ENCODE measurements at regions not wholly inside any gene's neighbourhood (a gene's known extent, or its start where the extent isn't known, plus 50 kb on each side); places are given as distances from the start of the nearest gene placed in this dataset.

GRCh38 chr20:6421321-6422248 is 298.8 kb upstream of the FERMT1 start:
- Histone ChIP-seq H3K36me3 (no peaks in the 10 kb centered on the region), H3K27ac (no peak overlapping the region), H3K9me3 (ENCODE audit: low read depth) (no peaks in the 10 kb centered on the region), H3K27me3 (no peaks in the 10 kb centered on the region), H3K4me1 (ENCODE audit: low read depth) (no peaks in the 10 kb centered on the region), H3K4me3 (no peak overlapping the region)
- TF ChIP-seq, protein P1, sequence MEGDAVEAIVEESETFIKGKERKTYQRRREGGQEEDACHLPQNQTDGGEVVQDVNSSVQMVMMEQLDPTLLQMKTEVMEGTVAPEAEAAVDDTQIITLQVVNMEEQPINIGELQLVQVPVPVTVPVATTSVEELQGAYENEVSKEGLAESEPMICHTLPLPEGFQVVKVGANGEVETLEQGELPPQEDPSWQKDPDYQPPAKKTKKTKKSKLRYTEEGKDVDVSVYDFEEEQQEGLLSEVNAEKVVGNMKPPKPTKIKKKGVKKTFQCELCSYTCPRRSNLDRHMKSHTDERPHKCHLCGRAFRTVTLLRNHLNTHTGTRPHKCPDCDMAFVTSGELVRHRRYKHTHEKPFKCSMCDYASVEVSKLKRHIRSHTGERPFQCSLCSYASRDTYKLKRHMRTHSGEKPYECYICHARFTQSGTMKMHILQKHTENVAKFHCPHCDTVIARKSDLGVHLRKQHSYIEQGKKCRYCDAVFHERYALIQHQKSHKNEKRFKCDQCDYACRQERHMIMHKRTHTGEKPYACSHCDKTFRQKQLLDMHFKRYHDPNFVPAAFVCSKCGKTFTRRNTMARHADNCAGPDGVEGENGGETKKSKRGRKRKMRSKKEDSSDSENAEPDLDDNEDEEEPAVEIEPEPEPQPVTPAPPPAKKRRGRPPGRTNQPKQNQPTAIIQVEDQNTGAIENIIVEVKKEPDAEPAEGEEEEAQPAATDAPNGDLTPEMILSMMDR (IDR thresholded peaks at IDR 0.05; ENCODE audit: low read depth, low read length), result no peak
- no peak for DNase-seq (ENCODE audit: low read depth in 1 of 2, low spot score in 1 of 2)

- no peak overlapping the region for H3K4me3 ChIP-seq
- no peaks in the 10 kb centered on the region for H3K36me3 ChIP-seq
- H3K4me1 ChIP-seq (ENCODE audit: low read depth), result no peaks in the 10 kb centered on the region
- no peaks in the 10 kb centered on the region for H3K27me3 ChIP-seq
- TF ChIP-seq, protein P1 (IDR thresholded peaks at IDR 0.05; ENCODE audit: low read depth, low read length), result no peak
- peak in 1 of 2 donors; percentile 48 for DNase-seq (ENCODE audit: low read depth in 1 of 2, low spot score in 1 of 2)
- no peaks in the 10 kb centered on the region for H3K9me3 ChIP-seq (ENCODE audit: low read depth)
- H3K27ac ChIP-seq, result no peak overlapping the region
Measured at GRCh38 chr20:6420336-6420735, 297.5 kb upstream of the FERMT1 start.

DNA sequence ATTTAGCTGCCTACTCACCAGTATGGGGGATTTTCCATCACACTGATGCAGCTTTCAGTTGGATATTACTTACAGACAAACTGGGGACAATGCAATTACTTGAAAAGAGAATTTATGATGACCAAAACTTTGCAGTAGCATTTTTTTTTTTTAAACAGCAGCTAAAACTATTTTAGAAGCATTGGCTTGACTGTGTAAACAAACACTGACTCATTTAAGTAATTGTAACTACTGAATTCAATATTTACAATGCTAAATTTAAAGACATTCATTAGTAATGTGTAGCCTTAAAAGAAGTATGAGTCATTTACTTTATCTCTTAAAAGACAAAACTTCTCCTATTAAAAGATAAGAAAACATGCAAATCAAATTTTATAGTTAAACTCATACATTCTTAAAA is 295.9 kb upstream of the FERMT1 start:
- Histone ChIP-seq H3K4me3 (no peak overlapping the region), H3K27me3 (no peaks in the 10 kb centered on the region), H3K36me3 (no peaks in the 10 kb centered on the region), H3K27ac (no peak overlapping the region), H3K4me1 (ENCODE audit: low read depth) (no peaks in the 10 kb centered on the region), H3K9me3 (ENCODE audit: low read depth) (no peaks in the 10 kb centered on the region)
- no peak for DNase-seq (ENCODE audit: low read depth in 1 of 2, low spot score in 1 of 2)
- TF ChIP-seq, protein P1 (IDR thresholded peaks at IDR 0.05; ENCODE audit: low read depth, low read length), result no peak

GRCh38 chr20:6416371-6416770 is 293.5 kb upstream of the FERMT1 start:
- TF ChIP-seq, protein P1 (IDR thresholded peaks at IDR 0.05; ENCODE audit: low read depth, low read length), result no peak

GRCh38 chr20:6411651-6412050 is 288.8 kb upstream of the FERMT1 start:
- no peaks in the 10 kb centered on the region for H3K27me3 ChIP-seq

More at GRCh38 chr20:6416371-6416770, 293.5 kb upstream of the FERMT1 start:
- DNase-seq (ENCODE audit: low read depth in 1 of 2, low spot score in 1 of 2), result no peak
- H3K27ac ChIP-seq, result no peak overlapping the region
- no peaks in the 10 kb centered on the region for H3K4me1 ChIP-seq (ENCODE audit: low read depth)
- H3K9me3 ChIP-seq (ENCODE audit: low read depth), result no peaks in the 10 kb centered on the region
- no peak overlapping the region for H3K4me3 ChIP-seq
- H3K27me3 ChIP-seq, result no peaks in the 10 kb centered on the region
- no peaks in the 10 kb centered on the region for H3K36me3 ChIP-seq

More at GRCh38 chr20:6411651-6412050, 288.8 kb upstream of the FERMT1 start:
- no peak overlapping the region for H3K27ac ChIP-seq
- H3K9me3 ChIP-seq (ENCODE audit: low read depth), result no peaks in the 10 kb centered on the region
- no peaks in the 10 kb centered on the region for H3K36me3 ChIP-seq
- TF ChIP-seq, protein P1 (IDR thresholded peaks at IDR 0.05; ENCODE audit: low read depth, low read length), result no peak
- no peak for DNase-seq (ENCODE audit: low read depth in 1 of 2, low spot score in 1 of 2)
- H3K4me3 ChIP-seq, result no peak overlapping the region
- no peaks in the 10 kb centered on the region for H3K4me1 ChIP-seq (ENCODE audit: low read depth)

All from cardiac muscle cell (in vitro differentiated cells and primary cell).